ENCODE measurements at regions not wholly inside any gene's neighbourhood (a gene's known extent, or its start where the extent isn't known, plus 50 kb on each side); places are given as distances from the start of the nearest gene placed in this dataset.

- Histone ChIP-seq H2AFZ (ENCODE audit: low read depth, low read length, poor library complexity, severe bottlenecking) (no peak overlapping the region), H3K9ac (ENCODE audit: low read length) (no peak overlapping the region), H3K27ac (ENCODE audit: low read depth, low read length) (no peak overlapping the region), H3K9me3 (ENCODE audit: control insufficient read depth in 1 of 2, insufficient read depth in 1 of 2, low read depth in 1 of 2, low read length in 2 of 2) (no peaks in the 10 kb centered on the region), H4K20me1 (ENCODE audit: insufficient read depth) (no peaks in the 10 kb centered on the region), H3K4me3 (replicated peaks in 1 of 2; ENCODE audit: low read depth in 1 of 2, low read length in 2 of 2) (no peak overlapping the region), H3K79me2 (ENCODE audit: insufficient read depth, low read length) (no peaks in the 10 kb centered on the region), H3K4me2 (ENCODE audit: low read length) (no peak overlapping the region), H3K27me3 (ENCODE audit: insufficient read depth, low read length) (no peaks in the 10 kb centered on the region), H3K9me2 (ENCODE audit: insufficient read depth) (no peaks in the 10 kb centered on the region), H3K4me1 (ENCODE audit: control insufficient read depth in 1 of 2, insufficient read depth in 2 of 2, low read length in 2 of 2) (no peaks in the 10 kb centered on the region), H3K36me3 (ENCODE audit: control insufficient read depth in 1 of 2, insufficient read depth in 2 of 2, low read length in 2 of 2) (no peaks in the 10 kb centered on the region)
- no TSS peak for BruUV-seq (replicated peaks)
- ChIA-PET RAD21 (ENCODE audit: low non-redundant PET in 1 of 2, low total read pairs in 2 of 2, uncharacterized antibody in 2 of 2, unreplicated experiment in 2 of 2) (no interaction called here), POLR2A (no interaction called here), CTCF (no interaction called here)
- DNase-seq (ENCODE audit: low read depth, low spot score) (no peak), ATAC-seq (no peak)
- TF ChIP-seq RAD21 (IDR thresholded peaks at IDR 0.05; ENCODE audit: low read depth) (no peak), ZFX (IDR thresholded peaks at IDR 0.05) (no peak), SRF (IDR thresholded peaks at IDR 0.05; ENCODE audit: low read depth) (no peak), FOSL1 (IDR thresholded peaks at IDR 0.05; ENCODE audit: low read depth) (no peak), ZNF274 (IDR thresholded peaks at IDR 0.05; ENCODE audit: low read depth, low read length) (no peak), CBX3 (IDR thresholded peaks at IDR 0.05; ENCODE audit: low read depth) (no peak), SIN3A (IDR thresholded peaks at IDR 0.05; ENCODE audit: low read depth) (no peak), POLR2A (IDR thresholded peaks at IDR 0.05; ENCODE audit: borderline replicate concordance, extremely low read depth, insufficient read depth, insufficient read length) (no peak), JUND (IDR thresholded peaks at IDR 0.05) (no peak), EZH2 (IDR thresholded peaks at IDR 0.05) (no peak), TCF7L2 (IDR thresholded peaks at IDR 0.05; ENCODE audit: borderline replicate concordance, extremely low read depth, insufficient read depth, insufficient read length) (no peak), POLR2AphosphoS5 (IDR thresholded peaks at IDR 0.05; ENCODE audit: low read depth, low read length) (no peak)
- TF ChIP-seq, protein P1, sequence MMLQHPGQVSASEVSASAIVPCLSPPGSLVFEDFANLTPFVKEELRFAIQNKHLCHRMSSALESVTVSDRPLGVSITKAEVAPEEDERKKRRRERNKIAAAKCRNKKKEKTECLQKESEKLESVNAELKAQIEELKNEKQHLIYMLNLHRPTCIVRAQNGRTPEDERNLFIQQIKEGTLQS (IDR thresholded peaks at IDR 0.05) = no peak
- intact Hi-C loops (cut with micrococcal nuclease) = no loop called here
These were observed 209.4 kb downstream of the LRIG3 start for GRCh38 chr12:58710901-58711300.

GRCh38 chr12:58711974-58712373 is 208.3 kb downstream of the LRIG3 start:
- Histone ChIP-seq H3K36me3 (ENCODE audit: control insufficient read depth in 1 of 2, insufficient read depth in 2 of 2, low read length in 2 of 2) (no peaks in the 10 kb centered on the region), H3K79me2 (ENCODE audit: insufficient read depth, low read length) (no peaks in the 10 kb centered on the region), H3K27me3 (ENCODE audit: insufficient read depth, low read length) (no peaks in the 10 kb centered on the region), H3K9ac (ENCODE audit: low read length) (no peak overlapping the region), H3K4me1 (ENCODE audit: control insufficient read depth in 1 of 2, insufficient read depth in 2 of 2, low read length in 2 of 2) (no peaks in the 10 kb centered on the region), H4K20me1 (ENCODE audit: insufficient read depth) (no peaks in the 10 kb centered on the region), H2AFZ (ENCODE audit: low read depth, low read length, poor library complexity, severe bottlenecking) (no peak overlapping the region), H3K9me2 (ENCODE audit: insufficient read depth) (no peaks in the 10 kb centered on the region), H3K4me3 (replicated peaks in 1 of 2; ENCODE audit: low read depth in 1 of 2, low read length in 2 of 2) (no peak overlapping the region), H3K27ac (ENCODE audit: low read depth, low read length) (no peak overlapping the region), H3K4me2 (ENCODE audit: low read length) (no peak overlapping the region), H3K9me3 (ENCODE audit: control insufficient read depth in 1 of 2, insufficient read depth in 1 of 2, low read depth in 1 of 2, low read length in 2 of 2) (no peaks in the 10 kb centered on the region)
- ChIA-PET RAD21 (ENCODE audit: low non-redundant PET in 1 of 2, low total read pairs in 2 of 2, uncharacterized antibody in 2 of 2, unreplicated experiment in 2 of 2) (no interaction called here), CTCF (no interaction called here), POLR2A (interaction anchor here (0.6 kb wide), 1 partner anchor 332 kb away, joined by 3 read pairs; no protein-coding TSS in a partner anchor)
- ATAC-seq (no peak), DNase-seq (ENCODE audit: low read depth, low spot score) (no peak)
- TF ChIP-seq SP1 (IDR thresholded peaks at IDR 0.05; ENCODE audit: low read depth) (no peak), CBX3 (IDR thresholded peaks at IDR 0.05; ENCODE audit: low read depth) (no peak), EGR1 (IDR thresholded peaks at IDR 0.05; ENCODE audit: low read depth) (no peak), SRF (IDR thresholded peaks at IDR 0.05; ENCODE audit: low read depth) (no peak), ELF1 (IDR thresholded peaks at IDR 0.05; ENCODE audit: borderline replicate concordance, low read depth) (no peak), ZNF274 (IDR thresholded peaks at IDR 0.05; ENCODE audit: low read depth, low read length) (no peak), JUND (IDR thresholded peaks at IDR 0.05) (no peak)
- no TSS peak for BruUV-seq (replicated peaks)
- intact Hi-C loops (cut with micrococcal nuclease) = no loop called here
